Neural progenitor cell (in vitro differentiated cells): ENCODE measurements at regions not wholly inside any gene's neighbourhood (a gene's known extent, or its start where the extent isn't known, plus 50 kb on each side); places are given as distances from the start of the nearest gene placed in this dataset.

ENCODE experiments used
- DNase-seq: peaks from one replicate; pipeline ENCODE4 v3.0.0-alpha.2; 2016; ENCODE audit warnings: low spot score
- H2AFZ ChIP-seq: fragments of 200-600 bp; sonication (generic); replicated peaks from 2 replicates; pipeline ENCODE4 v1.6.1; 2016; ENCODE audit warnings: antibody characterized with exemption
- H3F3A ChIP-seq: fragments of 200-600 bp; sonication (generic); 2 replicates; pipeline ENCODE4 v1.6.1; 2016; ENCODE audit warnings: antibody characterized with exemption, low read depth
- H3K27ac ChIP-seq: fragments of 200-600 bp; sonication (generic); 2 replicates; pipeline ENCODE4 v1.5.1; 2016; ENCODE audit warnings: mild to moderate bottlenecking
- H3K27me3 ChIP-seq: fragments of 200-600 bp; sonication (generic); 2 replicates; pipeline ENCODE4 v1.6.1; 2016; ENCODE audit warnings: mild to moderate bottlenecking, moderate library complexity
- H3K36me3 ChIP-seq: fragments of 200-600 bp; sonication (generic); 2 replicates; pipeline ENCODE4 v1.5.1; 2016
- H3K4me1 ChIP-seq: fragments of 200-600 bp; sonication (generic); 2 replicates; pipeline ENCODE4 v1.6.1; 2016; ENCODE audit warnings: mixed run types
- H3K4me2 ChIP-seq: fragments of 200-600 bp; sonication (generic); 2 replicates; pipeline ENCODE4 v1.6.1; 2016
- H3K4me3 ChIP-seq: fragments of 200-600 bp; sonication (generic); 2 replicates; pipeline ENCODE4 v1.5.1; 2016
- H3K79me2 ChIP-seq: fragments of 200-600 bp; sonication (generic); 2 replicates; pipeline ENCODE4 v1.6.1; 2016; ENCODE audit warnings: low read depth
- H3K9ac ChIP-seq: fragments of 200-600 bp; sonication (generic); 2 replicates; pipeline ENCODE4 v1.6.1; 2016
- H3K9me3 ChIP-seq: fragments of 200-600 bp; sonication (generic); 2 replicates; pipeline ENCODE4 v1.5.1; 2016; ENCODE audit warnings: low read depth
- H4K20me1 ChIP-seq: fragments of 200-600 bp; sonication (generic); 2 replicates; pipeline ENCODE4 v1.6.1; 2016; ENCODE audit warnings: low read depth
- H3K27ac Mint-ChIP-seq: 3 replicates; pipeline ENCODE4 v1.8.0; 2021; ENCODE audit warnings: mixed read lengths
- H3K27me3 Mint-ChIP-seq: 2 replicates; pipeline ENCODE4 v1.8.0; 2022; ENCODE audit warnings: low read depth, mild to moderate bottlenecking, inconsistent platforms, moderate library complexity, mixed read lengths; ENCODE audit not compliant: insufficient read depth
- H3K36me3 Mint-ChIP-seq: 3 replicates; pipeline ENCODE4 v1.8.0; 2021; ENCODE audit warnings: mixed read lengths
- H3K4me1 Mint-ChIP-seq: 3 replicates; pipeline ENCODE4 v1.8.0; 2021; ENCODE audit warnings: mixed read lengths
- H3K4me3 Mint-ChIP-seq: 3 replicates; pipeline ENCODE4 v1.8.0; 2021; ENCODE audit warnings: mild to moderate bottlenecking, moderate library complexity, mixed read lengths
- H3K9me3 Mint-ChIP-seq: 3 replicates; pipeline ENCODE4 v1.8.0; 2020; ENCODE audit warnings: mixed read lengths
- EZH2 ChIP-seq: fragments of 200-600 bp; sonication (generic); IDR thresholded peaks from 2 replicates; pipeline ENCODE4 v1.6.1; 2017; ENCODE audit warnings: antibody characterized with exemption, mild to moderate bottlenecking, moderate library complexity
- EZH2phosphoT487 ChIP-seq: fragments of 200-600 bp; sonication (generic); IDR thresholded peaks from 2 replicates; pipeline ENCODE4 v1.6.1; 2017; ENCODE audit warnings: antibody characterized with exemption
- TF ChIP-seq, protein P1 (sequence below): fragments of 200-600 bp; sonication (generic); IDR thresholded peaks from 2 replicates; pipeline ENCODE4 v1.5.1; 2017; ENCODE audit warnings: antibody characterized with exemption, mild to moderate bottlenecking

- Histone ChIP-seq H3K4me2 (no peak overlapping the region), H3K4me3 (no peak overlapping the region), H3K79me2 (no peaks in the 10 kb centered on the region), H3F3A (no peaks in the 10 kb centered on the region), H3K4me1 (peaks cover 8% of the 10 kb centered on the region), H3K36me3 (no peaks in the 10 kb centered on the region), H3K27ac (no peak overlapping the region), H4K20me1 (no peaks in the 10 kb centered on the region), H2AFZ (no peak overlapping the region), H3K9ac (no peak overlapping the region), H3K9me3 (no peaks in the 10 kb centered on the region), H3K27me3 (no peaks in the 10 kb centered on the region)
- Mint-ChIP-seq H3K27ac (no peak overlapping the region), H3K36me3 (no peaks in the 10 kb centered on the region), H3K9me3 (peaks cover 5% of the 10 kb centered on the region), H3K4me3 (no peak overlapping the region), H3K27me3 (peaks cover 6% of the 10 kb centered on the region), H3K4me1 (peaks cover 5% of the 10 kb centered on the region)
- no peak for DNase-seq
- TF ChIP-seq, protein P1, sequence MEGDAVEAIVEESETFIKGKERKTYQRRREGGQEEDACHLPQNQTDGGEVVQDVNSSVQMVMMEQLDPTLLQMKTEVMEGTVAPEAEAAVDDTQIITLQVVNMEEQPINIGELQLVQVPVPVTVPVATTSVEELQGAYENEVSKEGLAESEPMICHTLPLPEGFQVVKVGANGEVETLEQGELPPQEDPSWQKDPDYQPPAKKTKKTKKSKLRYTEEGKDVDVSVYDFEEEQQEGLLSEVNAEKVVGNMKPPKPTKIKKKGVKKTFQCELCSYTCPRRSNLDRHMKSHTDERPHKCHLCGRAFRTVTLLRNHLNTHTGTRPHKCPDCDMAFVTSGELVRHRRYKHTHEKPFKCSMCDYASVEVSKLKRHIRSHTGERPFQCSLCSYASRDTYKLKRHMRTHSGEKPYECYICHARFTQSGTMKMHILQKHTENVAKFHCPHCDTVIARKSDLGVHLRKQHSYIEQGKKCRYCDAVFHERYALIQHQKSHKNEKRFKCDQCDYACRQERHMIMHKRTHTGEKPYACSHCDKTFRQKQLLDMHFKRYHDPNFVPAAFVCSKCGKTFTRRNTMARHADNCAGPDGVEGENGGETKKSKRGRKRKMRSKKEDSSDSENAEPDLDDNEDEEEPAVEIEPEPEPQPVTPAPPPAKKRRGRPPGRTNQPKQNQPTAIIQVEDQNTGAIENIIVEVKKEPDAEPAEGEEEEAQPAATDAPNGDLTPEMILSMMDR = no peak
- no peak for TF ChIP-seq EZH2phosphoT487
- TF ChIP-seq EZH2 = no peak
Observed at GRCh38 chr2:221818616-221819320, 246.7 kb upstream of the EPHA4 start.

DNA sequence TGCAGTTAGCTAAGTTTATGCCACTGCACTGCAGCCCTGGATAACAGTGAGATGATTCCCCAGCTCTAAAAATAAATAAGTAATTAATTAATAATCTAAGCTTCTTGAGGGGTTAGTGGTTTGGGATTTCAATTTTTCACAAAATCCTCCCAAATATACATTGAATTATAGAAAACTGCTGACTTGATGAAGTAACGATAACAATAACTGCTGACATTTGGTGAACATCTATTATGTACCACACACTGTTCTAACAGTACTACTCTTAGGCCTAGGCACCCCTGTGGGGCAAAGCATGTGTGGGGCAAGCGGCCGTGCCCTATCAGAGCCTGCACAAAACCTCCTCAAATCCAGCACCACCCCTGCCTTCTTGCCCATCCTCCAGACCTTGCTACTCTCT is 245.8 kb upstream of the EPHA4 start:
- peaks cover 8% of the 10 kb centered on the region for H3K4me1 ChIP-seq
- Mint-ChIP-seq H3K27me3 (peaks cover 6% of the 10 kb centered on the region), H3K4me1 (peaks cover 5% of the 10 kb centered on the region), H3K27ac (no peak overlapping the region), H3K36me3 (no peaks in the 10 kb centered on the region), H3K9me3 (peaks cover 5% of the 10 kb centered on the region), H3K4me3 (no peak overlapping the region)
- DNase-seq = no peak
- H3K4me2 ChIP-seq = no peak overlapping the region
- no peak overlapping the region for H3K9ac ChIP-seq
- H4K20me1 ChIP-seq = no peaks in the 10 kb centered on the region
- H3F3A ChIP-seq = no peaks in the 10 kb centered on the region
- H3K4me3 ChIP-seq = no peak overlapping the region
- no peaks in the 10 kb centered on the region for H3K9me3 ChIP-seq
- no peak overlapping the region for H3K27ac ChIP-seq
- H2AFZ ChIP-seq = no peak overlapping the region
- TF ChIP-seq EZH2 (no peak), EZH2phosphoT487 (no peak)
- TF ChIP-seq, protein P1 = no peak
- no peaks in the 10 kb centered on the region for H3K27me3 ChIP-seq
- no peaks in the 10 kb centered on the region for H3K36me3 ChIP-seq
- no peaks in the 10 kb centered on the region for H3K79me2 ChIP-seq

DNA sequence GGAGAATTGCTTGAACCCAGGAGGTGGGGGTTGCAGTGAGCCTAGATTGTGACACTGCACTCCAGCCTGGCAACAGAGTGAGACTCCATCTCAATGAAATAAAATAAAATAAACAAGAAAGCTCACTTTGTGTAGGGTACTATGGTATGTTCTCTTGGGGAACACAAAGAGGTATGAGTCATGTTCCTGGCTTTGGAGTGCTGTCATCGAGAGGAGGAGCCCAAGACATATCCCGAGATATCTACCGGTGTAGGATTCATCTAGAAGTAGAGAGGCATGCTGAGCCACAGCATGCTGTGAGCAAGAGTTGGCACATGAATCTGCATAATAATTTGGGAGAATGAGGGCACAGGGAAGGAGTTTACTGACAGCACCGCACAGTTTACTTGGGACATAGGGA is 244.9 kb upstream of the EPHA4 start:
- H3K4me1 Mint-ChIP-seq = peaks cover 5% of the 10 kb centered on the region
- Histone ChIP-seq H4K20me1 (no peaks in the 10 kb centered on the region), H3K4me3 (no peak overlapping the region), H3F3A (no peaks in the 10 kb centered on the region), H3K36me3 (no peaks in the 10 kb centered on the region), H3K4me2 (no peak overlapping the region), H3K9me3 (no peaks in the 10 kb centered on the region), H2AFZ (no peak overlapping the region), H3K79me2 (no peaks in the 10 kb centered on the region), H3K27ac (no peak overlapping the region), H3K27me3 (no peaks in the 10 kb centered on the region), H3K9ac (no peak overlapping the region), H3K4me1 (peaks cover 8% of the 10 kb centered on the region)
- no peak for TF ChIP-seq EZH2phosphoT487
- TF ChIP-seq EZH2 = no peak
- TF ChIP-seq, protein P1 = no peak
- H3K36me3 Mint-ChIP-seq = no peaks in the 10 kb centered on the region
- H3K27me3 Mint-ChIP-seq = peaks cover 6% of the 10 kb centered on the region
- H3K4me3 Mint-ChIP-seq = no peak overlapping the region
- H3K27ac Mint-ChIP-seq = no peak overlapping the region
- no peak for DNase-seq
- peaks cover 5% of the 10 kb centered on the region for H3K9me3 Mint-ChIP-seq
